ENCODE measurements at regions not wholly inside any gene's neighbourhood (a gene's known extent, or its start where the extent isn't known, plus 50 kb on each side); places are given as distances from the start of the nearest gene placed in this dataset.
A peak's percentile ranks its signal among the peaks of the same experiment; 100 is the strongest.

DNA sequence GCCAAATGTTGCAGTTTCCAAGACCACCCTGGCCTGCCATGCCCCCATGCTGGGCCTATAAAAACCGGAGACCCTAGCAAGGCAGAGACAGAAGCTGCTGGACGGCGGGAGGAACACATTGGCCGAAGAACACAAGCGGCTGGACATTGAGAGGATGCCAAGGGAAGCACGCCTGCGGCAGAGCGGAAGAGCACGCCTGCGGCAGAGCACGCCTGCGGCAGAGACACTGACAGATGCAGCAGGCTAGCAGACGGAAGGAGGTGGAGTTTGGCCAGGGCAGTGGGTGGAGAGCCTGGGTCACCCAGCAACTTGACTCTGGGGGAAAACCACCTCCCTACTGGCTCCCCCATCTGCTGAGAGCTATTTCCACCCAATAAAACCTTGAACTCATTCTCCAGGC, 322.3 kb upstream of the TBL1XR1 start:
- TF ChIP-seq POLR2A (IDR thresholded peaks at IDR 0.05), result no peak
- TF ChIP-seq, protein P1, sequence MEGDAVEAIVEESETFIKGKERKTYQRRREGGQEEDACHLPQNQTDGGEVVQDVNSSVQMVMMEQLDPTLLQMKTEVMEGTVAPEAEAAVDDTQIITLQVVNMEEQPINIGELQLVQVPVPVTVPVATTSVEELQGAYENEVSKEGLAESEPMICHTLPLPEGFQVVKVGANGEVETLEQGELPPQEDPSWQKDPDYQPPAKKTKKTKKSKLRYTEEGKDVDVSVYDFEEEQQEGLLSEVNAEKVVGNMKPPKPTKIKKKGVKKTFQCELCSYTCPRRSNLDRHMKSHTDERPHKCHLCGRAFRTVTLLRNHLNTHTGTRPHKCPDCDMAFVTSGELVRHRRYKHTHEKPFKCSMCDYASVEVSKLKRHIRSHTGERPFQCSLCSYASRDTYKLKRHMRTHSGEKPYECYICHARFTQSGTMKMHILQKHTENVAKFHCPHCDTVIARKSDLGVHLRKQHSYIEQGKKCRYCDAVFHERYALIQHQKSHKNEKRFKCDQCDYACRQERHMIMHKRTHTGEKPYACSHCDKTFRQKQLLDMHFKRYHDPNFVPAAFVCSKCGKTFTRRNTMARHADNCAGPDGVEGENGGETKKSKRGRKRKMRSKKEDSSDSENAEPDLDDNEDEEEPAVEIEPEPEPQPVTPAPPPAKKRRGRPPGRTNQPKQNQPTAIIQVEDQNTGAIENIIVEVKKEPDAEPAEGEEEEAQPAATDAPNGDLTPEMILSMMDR (IDR thresholded peaks at IDR 0.05), result no peak
- 97% methylated on average over 10 of the region's 13 CpGs for WGBS (ENCODE audit: insufficient coverage, low coverage, low lambda C conversion rate, missing lambda C conversion rate)
- peaks cover 0 to 8% (median 0%) of the 10 kb centered on the region in 4 donors for H3K4me1 ChIP-seq
- DNase-seq (no peak), ATAC-seq (no peak)
- no peak overlapping the region for H3K27ac ChIP-seq
- no peak overlapping the region for H3K4me3 ChIP-seq
- H3K27me3 ChIP-seq, result no peaks in the 10 kb centered on the region
- intact Hi-C loops (cut with DNase I), result no loop called here
- H3K36me3 ChIP-seq, result no peaks in the 10 kb centered on the region
- H3K9me3 ChIP-seq, result no peaks in the 10 kb centered on the region

DNA sequence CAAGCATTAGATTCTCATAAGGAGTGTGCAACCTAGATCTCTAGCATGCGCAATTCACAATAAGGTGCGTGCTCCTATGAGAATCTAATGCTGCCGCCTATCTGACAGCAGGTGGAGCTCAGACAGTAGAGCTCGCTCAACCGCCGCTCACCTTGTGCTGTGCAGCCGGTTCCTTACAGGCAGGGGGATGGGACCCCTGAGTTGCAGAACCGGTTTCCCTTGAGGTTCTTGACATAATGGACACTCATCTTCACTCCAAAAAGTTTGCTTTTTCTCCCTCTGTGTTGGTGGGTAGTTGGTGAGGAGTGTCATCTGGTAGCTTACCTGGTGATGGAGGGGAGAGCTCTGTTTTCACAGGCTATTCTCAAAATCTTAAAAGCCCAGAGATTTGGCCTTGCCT, 324.0 kb upstream of the TBL1XR1 start:
- intact Hi-C loops (cut with DNase I), result no loop called here
- ATAC-seq, result no peak
- 93% methylated on average over 3 of the region's 8 CpGs for WGBS (ENCODE audit: insufficient coverage, low coverage, low lambda C conversion rate, missing lambda C conversion rate)

DNA sequence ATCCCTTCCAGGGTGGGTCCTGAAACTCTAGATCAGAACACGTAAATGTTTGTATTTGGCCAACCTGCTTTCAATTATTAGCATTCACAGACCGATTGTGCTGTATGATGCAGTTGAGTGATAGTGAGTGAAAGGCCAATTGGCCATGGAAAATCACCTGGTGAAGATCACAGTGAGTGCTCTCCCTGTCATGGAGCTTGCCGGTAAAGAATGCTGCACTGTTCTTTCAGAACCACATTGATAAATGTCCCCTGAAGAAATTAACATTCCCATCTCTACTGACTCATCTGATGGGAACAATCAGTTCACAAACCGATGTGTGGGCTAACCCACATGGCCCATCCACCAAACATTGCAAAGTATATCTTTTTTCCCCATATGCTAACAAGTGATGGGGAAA, 324.8 kb upstream of the TBL1XR1 start:
- TF ChIP-seq POLR2A (IDR thresholded peaks at IDR 0.05), result no peak
- H3K27ac ChIP-seq, result no peak overlapping the region
- H3K36me3 ChIP-seq, result no peaks in the 10 kb centered on the region
- H3K4me1 ChIP-seq, result peaks cover 0 to 8% (median 0%) of the 10 kb centered on the region in 4 donors
- no peaks in the 10 kb centered on the region for H3K9me3 ChIP-seq
- DNase-seq, result no peak
- no peak overlapping the region for H3K4me3 ChIP-seq
- no peak for ATAC-seq
- no peaks in the 10 kb centered on the region for H3K27me3 ChIP-seq
- intact Hi-C loops (cut with DNase I), result no loop called here
- WGBS (ENCODE audit: insufficient coverage, low coverage, low lambda C conversion rate, missing lambda C conversion rate), result 87% methylated on average over 3 of the region's 4 CpGs

More for the DNA sequence above, 324.0 kb upstream of the TBL1XR1 start:
- no peak for DNase-seq
- Histone ChIP-seq H3K4me3 (no peak overlapping the region), H3K9me3 (no peaks in the 10 kb centered on the region), H3K4me1 (peaks cover 0 to 8% (median 0%) of the 10 kb centered on the region in 4 donors), H3K36me3 (no peaks in the 10 kb centered on the region), H3K27ac (no peak overlapping the region), H3K27me3 (no peaks in the 10 kb centered on the region)
- TF ChIP-seq, protein P1 (IDR thresholded peaks at IDR 0.05), result no peak
- TF ChIP-seq POLR2A (IDR thresholded peaks at IDR 0.05), result no peak

DNA sequence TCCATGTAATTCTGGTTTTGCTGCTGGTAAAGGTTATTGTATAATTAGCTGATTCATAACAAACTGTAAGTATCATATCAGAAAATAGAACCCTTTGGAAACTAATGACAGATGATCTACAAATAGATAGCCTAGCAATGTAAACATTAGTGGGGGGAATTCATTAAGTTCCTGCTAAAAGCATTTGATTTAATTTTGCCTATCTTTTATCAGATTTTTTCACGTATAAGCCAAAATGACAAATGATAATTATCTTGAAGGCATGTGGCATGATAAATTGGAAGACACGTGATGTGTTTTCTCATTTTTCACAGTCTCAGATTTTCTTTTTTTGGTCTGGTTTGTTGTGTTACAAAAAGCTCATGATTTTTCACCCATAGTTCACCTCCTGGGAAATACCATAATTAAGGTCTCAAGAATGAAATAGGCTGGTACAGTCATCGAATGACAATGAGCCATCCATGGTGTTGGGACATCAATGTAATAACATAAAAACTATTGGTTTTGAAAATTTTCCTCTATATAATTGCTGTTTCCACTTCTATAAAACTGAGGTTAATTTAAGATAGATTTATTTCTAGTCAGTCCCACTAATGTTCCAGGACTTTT, 325.9 kb upstream of the TBL1XR1 start:
- ATAC-seq (no peak), DNase-seq (no peak)
- H3K4me1 ChIP-seq, result peaks cover 0 to 8% (median 0%) of the 10 kb centered on the region in 4 donors
- H3K4me3 ChIP-seq, result no peak overlapping the region
- TF ChIP-seq POLR2A (IDR thresholded peaks at IDR 0.05), result no peak
- TF ChIP-seq, protein P1 (IDR thresholded peaks at IDR 0.05), result no peak
- intact Hi-C loops (cut with DNase I), result no loop called here
- H3K27ac ChIP-seq, result no peak overlapping the region
- WGBS (ENCODE audit: insufficient coverage, low coverage, low lambda C conversion rate, missing lambda C conversion rate), result 64% methylated on average over 3 of the region's 3 CpGs
- no peaks in the 10 kb centered on the region for H3K27me3 ChIP-seq
- H3K36me3 ChIP-seq, result no peaks in the 10 kb centered on the region
- H3K9me3 ChIP-seq, result no peaks in the 10 kb centered on the region

DNA sequence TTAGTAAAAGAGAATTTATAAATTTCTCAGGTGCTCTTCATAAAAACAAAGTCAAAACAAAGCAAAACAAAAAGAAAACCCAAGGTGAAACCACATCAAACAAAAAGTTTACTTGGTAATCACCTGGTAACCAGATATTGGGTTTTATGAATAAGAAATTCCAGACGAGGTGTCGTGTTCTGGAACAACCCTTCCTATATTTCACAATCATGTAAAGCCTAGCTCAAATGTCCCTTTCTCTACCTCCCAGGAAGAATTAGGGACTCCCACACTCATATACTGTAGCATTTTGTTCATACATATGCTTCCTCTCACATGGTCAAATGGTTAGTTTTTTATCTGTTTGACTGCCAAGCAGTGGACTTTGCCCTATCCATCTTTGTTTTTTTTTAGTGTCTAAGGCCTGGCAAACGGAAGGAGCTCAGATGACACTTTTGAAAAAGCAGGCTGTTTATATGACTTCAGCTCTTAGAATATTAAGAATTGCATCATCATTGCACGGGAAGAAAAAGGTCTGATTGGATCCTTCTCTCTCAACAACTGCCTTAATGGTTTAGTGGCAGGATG, 326.7 kb upstream of the TBL1XR1 start:
- no peak overlapping the region for H3K4me3 ChIP-seq
- H3K36me3 ChIP-seq, result no peaks in the 10 kb centered on the region
- intact Hi-C loops (cut with DNase I), result no loop called here
- H3K27ac ChIP-seq, result no peak overlapping the region
- peaks cover 0 to 8% (median 0%) of the 10 kb centered on the region in 4 donors for H3K4me1 ChIP-seq
- 55% methylated on average over 4 of the region's 4 CpGs for WGBS (ENCODE audit: insufficient coverage, low coverage, low lambda C conversion rate, missing lambda C conversion rate)
- ATAC-seq, result peak in 3 of 4 donors; percentile 54 to 65 (median 58)
- H3K27me3 ChIP-seq, result no peaks in the 10 kb centered on the region
- no peak for TF ChIP-seq POLR2A (IDR thresholded peaks at IDR 0.05)
- TF ChIP-seq, protein P1 (IDR thresholded peaks at IDR 0.05), result no peak
- no peak for DNase-seq
- H3K9me3 ChIP-seq, result no peaks in the 10 kb centered on the region
